Stimulated activated CD8-positive, alpha-beta memory T cell treated with anti-CD3 and anti-CD28 coated beads, Interleukin-12 subunit alpha, Interleukin-12 subunit beta, amount 100 ng/mL, for 24 hours (primary cell): ENCODE measurements at regions not wholly inside any gene's neighbourhood (a gene's known extent, or its start where the extent isn't known, plus 50 kb on each side); places are given as distances from the start of the nearest gene placed in this dataset.

Experiments
- DNase-seq: peaks from one replicate; pipeline ENCODE4 v3.0.0-alpha.2; 2020; ENCODE audit errors: extremely low read depth

DNA sequence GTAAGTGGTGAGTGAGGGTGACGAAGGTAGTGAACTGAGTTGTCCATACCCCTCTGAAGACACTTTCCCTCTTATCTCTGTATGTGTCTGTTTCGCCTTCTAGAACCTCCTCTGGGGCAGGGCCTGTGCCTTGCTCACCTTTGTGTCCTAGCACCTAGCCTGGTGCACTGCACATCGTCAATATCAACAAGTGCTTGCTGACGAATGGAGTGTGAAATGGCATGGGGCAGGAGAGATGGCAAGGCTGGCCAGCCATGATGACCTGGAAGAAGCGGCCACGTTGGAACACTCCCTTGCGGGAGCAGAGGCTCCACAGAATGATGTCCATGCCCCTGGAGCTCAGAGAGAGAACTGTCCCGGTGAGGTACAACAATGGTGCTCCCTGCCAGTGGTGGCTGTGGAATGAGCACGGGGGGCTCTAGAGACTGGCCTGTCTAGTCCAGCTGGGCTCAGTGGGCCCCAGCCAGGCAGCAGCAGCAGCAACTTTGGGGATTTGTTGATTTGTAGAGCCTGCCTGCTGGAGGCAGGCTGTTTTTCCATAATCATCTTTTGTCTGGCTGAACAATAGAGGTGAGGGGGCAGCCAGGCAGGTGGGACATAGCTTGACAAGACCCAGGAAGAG lies 112.2 kb upstream of the PJA1 start:
- DNase-seq = no peak

DNA sequence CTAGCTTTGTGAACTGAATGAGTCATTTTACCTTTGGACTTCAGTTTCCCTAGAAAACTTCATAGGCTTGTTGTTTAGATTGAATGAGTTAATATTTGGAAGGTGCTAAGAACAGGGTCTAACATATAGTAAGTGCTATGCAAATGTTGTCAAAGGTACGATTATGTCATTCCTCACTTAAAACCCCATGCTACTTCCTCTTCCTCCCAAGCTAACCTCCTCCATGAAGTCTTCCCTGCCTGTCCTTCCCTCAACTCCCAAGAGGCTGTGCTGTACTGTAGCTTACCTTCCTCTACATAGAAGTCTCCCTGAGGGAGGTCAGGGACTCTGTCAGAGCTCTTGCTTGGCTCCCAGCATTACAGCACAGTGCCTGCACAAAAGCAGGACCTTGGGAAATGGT lies 103.4 kb upstream of the PJA1 start:
- DNase-seq = no peak

DNA sequence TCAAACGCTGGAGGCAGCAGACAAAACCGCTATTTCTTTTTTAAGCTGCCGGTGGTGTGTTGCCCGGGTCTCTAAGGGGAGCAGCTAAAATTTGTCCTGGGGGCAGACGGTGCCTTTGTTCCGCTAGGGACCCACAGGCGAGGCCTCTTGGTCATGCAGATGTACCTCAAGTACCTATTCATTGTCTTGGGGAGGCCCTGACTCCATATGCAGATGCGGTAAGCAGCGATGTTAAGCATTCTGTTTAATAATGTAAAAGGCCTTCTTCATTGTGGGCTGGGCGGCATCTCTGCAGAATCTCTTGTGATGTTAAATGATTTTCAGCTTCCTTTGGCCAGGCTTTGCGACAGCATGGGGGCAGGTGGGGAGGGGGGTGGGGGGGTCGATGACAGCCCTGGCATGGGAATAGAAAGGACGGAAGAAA lies 98.9 kb upstream of the PJA1 start:
- DNase-seq = no peak

DNA sequence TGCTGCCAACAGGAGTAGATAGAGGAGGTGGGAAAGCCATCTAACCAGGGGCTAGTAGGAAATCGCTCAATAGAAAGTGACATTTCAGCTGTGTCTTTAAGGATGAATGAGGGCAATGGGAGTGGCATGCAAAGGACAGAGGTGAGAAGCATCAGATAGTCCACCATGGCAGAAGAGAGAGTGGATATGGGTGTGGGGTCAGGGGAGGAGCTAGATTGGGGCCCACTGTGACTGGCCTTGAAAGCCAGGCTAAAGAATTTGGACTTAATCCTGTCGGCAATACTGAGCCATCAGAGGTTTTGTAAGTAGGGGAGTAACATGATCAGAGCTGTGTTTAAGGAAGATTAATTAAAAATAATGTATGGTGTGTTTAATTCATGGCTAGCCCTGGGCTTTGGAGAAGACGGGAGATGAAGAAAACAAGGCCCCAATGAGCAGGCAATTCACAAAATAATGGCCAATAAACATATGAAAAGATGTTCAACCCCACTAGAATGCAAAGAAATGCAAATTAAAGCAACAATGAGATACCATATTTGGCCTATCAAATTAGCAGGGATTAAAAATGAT lies 98.1 kb upstream of the PJA1 start:
- DNase-seq = no peak

DNA sequence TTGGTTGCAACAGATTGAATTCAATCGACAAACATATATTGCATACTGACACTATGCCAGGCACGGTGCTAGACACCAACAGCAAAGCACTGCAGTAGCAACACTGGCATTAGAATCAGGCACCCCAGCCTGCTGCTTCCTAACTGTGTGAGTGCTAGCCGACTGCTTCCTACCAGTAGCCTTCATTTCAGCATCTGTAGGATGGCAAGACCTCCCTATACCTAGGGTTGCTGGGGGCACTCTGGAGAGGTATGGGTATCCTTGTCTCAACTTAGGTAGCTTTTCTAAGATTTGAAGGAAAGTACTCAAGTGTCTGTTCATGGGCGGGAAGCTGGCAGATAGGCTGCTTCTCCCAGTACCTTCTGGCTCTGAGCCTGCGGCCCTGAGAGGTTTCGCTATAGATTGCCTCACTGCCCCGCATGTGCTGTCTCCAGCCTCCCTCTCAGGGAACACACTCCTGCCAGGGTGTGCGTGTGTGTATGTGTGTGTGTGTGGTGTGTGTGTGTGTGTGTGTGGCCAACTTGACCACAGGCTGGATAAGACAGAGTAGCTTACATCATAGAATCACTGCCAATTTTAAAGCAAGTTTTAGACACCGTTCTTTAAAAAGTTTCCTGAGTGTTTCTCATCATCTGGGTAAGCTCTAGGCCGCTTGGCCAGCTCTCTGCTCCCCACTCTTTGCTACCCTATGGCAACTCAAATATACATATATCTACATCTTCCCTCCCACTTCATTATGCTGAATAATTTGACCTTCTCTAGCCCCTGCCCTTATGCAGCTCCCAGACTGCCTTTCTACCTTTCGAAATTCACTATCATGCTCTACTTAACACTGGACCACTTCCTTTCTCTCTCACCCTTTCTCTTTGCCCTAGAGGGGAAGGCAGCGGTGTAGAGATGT lies 97.0 kb upstream of the PJA1 start:
- no peak for DNase-seq

DNA sequence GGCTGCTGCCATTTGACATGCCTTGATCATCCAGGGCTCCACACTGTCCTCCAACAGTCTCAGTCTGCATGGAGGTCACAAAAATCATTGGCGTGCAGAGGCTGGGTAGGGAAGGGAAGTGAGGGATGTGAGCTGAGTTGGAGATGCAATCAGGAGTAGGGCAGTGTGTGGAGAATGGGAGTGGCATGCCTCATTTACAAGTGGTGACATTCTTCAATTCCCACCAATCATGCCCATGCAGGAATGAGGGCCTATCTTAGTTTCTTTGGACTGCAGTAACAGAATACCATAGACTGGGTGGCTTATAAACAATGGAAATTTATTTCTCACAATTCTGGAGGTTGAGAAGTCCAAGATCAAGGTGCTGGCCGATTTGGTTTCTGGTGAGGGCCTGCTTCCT lies 94.9 kb upstream of the PJA1 start:
- DNase-seq = no peak

DNA sequence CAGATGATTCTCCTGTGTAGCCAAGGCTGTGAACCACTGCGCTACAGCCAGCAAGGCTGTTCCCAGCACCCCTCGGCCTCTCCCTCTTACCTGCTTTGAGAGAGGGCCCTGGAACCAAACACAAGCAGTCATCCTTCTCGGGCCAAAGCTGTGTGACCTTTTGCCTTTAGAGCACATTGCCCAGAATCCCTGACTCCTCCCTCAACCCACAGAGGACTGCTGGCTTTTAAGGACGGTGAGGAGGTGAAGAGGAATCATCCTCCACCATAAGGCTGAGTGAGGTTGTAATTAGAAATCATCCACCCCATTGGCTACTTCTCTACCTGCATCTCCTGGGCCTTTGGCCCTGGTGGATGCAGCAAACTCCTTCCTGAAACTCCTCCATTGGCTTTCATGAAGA lies 93.6 kb upstream of the PJA1 start:
- no peak for DNase-seq

DNA sequence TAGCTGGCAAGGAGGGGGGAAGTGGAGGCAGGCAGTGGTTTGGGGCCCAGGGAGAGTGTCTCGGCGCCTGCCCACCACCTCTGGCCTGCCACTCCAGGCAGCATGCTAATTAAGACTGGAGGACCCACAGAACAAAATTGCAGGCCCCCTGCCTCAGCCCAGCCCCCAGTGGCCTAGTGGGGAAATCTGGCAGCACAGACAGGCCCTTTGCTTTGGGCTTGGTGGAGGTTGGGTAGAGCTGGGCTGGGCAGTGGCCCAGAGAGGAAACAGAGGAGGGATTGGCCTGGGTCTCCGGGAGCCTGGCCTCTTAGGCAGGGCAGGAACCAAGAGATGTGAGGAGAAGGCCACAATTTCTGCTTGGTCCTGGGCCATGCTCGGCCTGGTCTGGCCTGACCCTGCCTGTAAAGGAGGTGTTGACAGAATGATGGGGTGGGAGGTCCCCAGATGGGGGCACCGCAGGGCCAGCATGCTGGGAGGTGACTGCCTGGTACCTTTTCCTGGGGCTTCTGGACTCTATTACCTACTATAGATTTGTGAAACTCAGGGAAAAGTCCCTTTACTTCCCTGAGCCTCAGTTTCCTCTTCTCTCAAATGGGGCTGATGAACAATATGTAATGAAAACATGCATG lies 92.4 kb upstream of the PJA1 start:
- no peak for DNase-seq

DNA sequence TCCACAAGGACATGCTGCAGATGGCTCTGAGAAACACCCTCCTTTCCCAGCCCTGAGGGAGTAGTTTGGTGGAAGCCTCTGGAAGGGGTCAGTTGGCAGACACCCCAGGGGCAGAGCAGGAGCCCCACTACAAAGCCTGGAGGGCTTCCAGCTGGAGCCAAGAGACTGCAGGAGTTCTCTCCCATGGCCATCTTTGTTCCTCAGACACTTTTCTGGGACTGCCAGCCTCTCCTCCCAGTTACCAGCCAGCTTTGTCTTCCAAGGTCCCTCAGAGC lies 91.0 kb upstream of the PJA1 start:
- no peak for DNase-seq

DNA sequence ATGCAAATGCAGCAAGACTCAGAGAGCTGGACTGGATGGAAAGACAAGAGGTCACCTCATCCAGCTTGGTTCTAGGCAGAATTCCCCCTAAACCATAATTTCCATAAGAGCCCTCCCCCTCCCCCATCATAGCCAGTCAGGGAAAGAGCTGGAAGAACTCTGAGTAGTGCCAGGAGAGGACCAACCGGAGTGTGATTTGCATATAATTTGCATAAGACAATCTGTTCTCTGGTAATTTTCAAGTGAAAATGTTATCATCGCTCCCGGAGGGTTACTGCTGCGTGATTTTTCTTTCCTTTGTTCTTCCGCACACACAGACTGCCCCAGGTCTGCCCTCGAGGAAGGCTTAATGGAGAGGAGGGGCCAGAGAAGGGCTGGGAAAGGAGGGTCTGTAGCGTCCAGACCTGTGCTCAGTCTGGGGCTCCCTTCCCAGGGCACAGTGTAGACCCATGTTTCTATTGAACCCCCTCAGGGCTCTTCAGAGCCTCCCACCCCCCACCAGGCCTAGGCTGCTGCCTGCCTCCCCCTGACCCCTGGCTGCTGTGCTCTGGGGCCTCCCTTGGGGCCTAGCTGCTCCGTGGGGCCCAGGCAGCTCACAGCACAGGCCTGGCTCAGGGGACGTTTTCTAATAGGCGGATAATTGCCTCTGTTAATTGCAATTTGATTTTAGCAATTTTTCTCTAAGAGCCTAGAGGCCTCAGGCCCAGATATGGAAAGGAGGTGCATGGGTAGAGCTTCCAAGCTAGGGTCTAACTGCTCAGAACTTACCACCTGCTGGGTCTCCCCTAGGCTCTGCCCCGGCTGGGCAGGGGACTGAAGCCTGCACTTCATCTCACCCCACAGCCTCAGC lies 90.4 kb upstream of the PJA1 start:
- DNase-seq = no peak

DNA sequence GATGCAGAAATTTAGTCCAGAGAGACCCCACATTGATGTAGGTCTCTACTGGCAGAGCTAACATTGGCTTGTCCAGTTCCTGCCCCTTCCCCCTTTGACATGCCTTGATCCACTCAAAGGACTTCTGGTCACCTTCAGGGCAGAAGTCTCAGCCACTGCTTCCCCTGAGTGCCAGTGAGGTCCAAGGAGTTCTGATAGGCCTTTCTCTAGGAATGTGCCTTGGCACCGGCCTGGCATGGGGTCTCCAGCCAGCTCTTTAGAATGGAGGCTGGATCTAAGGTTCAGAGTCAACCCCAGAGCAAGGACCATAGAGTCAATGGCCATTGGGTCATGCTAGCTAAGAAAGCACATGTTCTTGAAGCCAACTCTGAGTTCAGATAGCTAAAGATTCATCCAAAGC lies 88.6 kb upstream of the PJA1 start:
- DNase-seq = no peak

DNA sequence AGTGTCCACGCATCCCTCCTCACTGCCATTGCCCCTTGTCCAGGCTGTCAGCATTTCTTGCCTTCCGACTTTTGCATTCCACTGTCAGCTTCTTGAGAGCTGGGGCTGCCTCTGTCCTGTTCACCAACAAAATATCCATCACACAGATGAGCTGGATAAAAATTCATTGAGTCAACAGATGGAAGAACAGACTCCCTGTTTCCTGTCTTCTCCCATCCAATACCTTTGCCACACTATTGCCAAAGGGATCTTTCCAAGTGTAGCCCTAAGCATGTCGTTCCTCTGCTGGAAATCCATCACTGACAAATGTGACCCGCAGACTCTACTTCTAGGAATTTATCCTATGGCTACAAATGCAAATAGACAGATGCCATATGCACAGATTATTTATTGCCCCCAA lies 78.0 kb upstream of the PJA1 start:
- no peak for DNase-seq

DNA sequence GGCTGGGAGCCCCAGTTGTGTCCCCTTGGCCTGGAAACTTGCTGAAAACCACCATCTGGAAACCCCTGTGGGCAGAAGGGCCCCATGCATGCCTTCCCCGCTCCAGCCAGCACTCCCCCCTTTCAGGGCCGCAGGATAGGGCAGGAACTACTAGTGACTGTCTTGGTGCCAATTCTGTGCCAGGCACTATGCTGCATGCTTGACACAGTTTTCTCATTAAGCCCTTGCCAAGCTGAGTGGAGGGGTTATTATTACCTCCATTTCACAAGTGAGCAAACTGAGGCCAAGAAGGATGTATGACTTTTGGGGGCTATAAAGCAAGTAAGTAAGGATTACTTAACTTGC lies 73.6 kb upstream of the PJA1 start:
- no peak for DNase-seq

DNA sequence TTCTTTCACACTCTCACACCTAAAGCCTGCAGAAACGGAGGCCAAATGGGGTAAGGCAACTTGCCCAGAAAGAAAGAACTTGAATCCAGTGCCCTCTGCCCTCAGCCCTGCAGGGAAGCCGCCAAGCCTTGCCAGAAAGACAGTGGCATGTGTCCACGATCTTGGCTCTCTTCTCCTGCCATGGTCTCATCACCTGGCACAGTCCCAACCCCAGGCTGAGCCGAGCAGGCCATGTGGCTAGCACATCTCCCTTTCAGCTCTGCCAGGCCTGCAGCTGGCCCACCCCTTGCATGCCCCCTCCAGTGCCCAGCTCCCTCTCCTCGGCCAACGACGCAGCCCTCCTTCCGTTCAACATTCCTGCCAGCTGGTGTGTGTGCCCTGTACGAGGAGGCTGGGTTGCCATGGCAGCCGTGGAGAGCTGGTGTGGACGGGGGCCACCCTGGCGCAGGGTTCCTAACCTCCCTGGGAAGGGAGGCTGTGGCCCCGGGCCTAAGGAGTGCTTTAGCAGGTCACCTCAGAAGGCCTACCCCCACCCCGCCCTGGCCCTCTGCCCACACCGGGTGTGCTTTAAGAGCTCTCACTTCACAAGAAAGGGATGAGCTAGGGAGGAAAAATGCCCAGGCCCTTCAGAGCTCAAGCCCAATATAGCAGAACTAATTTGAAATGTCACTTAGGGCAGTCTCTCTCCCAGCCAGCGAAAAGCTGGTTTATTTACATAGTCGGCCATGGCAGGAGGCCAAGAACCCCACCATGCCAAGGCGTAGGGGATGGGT lies 73.0 kb upstream of the PJA1 start:
- DNase-seq = no peak

DNA sequence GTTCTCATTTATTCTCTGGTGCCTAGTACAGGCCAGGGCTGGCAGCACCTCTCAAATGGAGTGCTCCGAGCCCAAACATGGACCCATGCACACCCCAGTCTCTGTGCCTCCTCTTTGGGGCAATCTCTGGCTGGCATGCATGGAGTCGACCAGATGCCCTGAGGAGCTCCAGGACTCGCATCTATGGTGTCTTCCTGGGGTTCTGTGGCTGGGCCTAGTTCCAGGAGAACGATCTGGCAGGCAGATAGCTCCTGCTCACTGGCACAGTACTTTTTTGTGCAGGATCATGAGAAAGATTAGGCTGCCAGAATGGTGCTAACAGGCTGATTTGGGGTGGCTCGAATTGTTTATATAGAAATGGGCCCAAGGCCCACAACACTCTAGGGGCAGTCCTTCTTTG lies 72.0 kb upstream of the PJA1 start:
- no peak for DNase-seq

DNA sequence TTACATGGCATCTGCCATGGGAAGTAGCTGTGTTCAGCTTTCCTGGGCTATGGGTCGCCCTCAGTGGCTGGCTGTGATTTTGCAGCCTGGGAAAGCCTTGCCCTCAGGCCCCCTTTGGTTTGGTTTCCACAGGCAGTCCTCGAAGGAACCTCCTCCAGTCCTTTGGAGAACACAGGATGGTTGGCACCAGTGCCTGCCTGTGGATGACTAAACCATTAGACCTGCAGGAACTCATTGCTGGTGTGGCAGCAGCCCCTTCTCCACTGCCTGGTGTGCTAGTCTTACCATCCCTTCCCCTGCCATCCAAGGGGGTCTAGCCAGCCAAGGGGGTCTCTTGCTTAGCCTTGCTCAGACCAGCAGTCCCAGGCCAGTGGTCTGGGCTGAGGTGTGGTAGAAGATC lies 71.4 kb upstream of the PJA1 start:
- no peak for DNase-seq

DNA sequence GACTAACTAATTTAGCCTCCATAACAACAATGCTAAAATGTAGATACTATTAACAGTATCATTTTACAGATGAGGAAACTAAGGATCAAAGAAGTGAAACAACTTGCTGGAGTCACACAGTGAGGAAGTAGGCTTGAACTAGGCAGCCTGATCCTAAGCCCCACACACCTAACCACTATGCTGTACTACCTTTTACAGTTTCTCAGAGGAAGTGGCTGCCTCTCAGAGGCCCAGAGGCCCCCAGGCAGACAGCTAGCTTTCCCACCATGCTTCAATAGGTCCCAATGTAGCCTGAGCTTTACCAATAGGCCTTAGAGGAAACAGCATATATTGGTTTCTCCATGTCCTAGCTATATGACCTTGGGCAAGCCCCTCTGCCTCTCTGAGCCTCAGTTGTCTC lies 69.4 kb upstream of the PJA1 start:
- DNase-seq = no peak

DNA sequence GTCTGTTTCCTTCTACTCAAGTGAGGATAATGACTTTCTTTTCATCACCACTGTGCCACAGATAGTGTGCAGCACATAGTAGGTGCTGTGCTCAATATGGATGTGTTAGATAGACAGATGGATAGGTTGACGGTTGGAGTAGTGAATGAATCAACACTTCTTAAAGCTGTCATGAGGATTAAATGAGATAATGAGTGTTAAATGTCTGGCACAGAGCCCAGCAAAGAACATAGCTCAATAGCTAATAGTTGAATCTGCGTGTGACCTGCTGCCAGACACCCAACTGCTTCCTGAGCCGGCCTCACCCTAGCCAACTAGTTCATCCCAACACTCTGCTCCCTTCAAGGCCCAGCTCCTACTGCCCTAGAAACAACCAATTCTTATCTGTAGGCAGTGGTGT lies 67.7 kb upstream of the PJA1 start:
- no peak for DNase-seq

DNA sequence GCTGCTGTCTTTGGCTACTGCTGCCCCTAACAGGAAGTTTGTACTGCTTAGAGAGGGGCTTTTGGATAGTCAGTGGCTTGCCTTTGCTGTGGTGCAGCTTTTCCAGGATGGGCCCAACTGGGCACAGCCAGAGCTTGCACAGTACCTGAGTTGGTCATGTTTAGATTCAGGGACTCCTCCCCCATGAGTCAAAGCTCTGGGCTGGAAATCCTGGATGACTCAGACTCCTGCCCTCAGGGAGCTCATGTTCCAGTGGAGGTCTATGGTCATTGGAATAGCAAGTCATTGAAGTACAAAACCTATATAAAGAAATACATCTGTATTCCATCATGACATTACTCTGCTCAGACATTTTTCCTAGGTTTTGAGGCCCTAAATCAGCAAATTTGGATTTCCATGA lies 66.7 kb upstream of the PJA1 start:
- DNase-seq = no peak

DNA sequence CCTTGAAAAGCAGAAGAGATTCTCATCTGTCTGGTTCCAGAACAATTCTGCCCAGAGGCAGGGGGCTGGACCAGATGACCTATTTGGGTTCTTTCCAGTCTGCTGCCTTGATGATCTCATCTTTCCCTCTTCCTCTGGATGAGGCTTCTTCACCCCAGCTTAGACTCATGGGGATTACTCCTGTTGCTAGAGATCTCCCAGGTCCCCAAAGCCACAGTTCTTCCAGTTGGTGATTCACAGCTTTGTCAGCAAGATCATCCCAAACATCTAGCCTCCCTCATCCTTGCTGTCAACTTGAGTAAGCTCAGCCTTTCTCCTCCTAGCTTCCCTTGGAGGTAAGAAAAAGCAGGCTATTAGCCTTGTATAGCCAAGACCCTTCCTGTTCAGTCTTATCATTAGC lies 64.2 kb upstream of the PJA1 start:
- DNase-seq = no peak

DNA sequence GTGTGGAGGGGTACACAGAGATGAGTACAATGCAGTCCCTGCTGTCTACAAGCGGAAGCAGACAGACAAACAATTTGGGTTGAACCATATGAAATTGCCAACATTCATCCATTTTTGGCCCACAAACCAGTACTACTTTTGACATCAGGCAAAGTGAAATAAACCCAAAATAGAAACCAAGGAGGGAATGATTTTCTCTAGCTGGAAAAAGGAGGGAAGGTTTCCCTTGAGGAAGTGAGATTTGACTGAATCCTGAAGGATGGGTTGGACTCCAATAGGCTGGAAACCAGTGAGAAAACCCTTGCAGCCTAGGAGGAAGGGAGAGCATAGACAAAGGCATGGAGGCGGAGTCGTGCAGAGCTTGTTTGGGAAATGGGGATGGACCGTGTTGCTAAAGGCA lies 63.5 kb upstream of the PJA1 start:
- no peak for DNase-seq
